Ishikawa (cell line): ENCODE measurements at regions not wholly inside any gene's neighbourhood (a gene's known extent, or its start where the extent isn't known, plus 50 kb on each side); places are given as distances from the start of the nearest gene placed in this dataset.

Experiments used
- CEBPB ChIP-seq: IDR thresholded peaks from 2 replicates; pipeline ENCODE4 v1.6.1; 2012
- EGR1 ChIP-seq: IDR thresholded peaks from 2 replicates; pipeline ENCODE4 v1.6.1; 2012
- TAF1 ChIP-seq: IDR thresholded peaks from 2 replicates; pipeline ENCODE4 v1.6.1; 2012; ENCODE audit warnings: low read depth, mild to moderate bottlenecking
- YY1 ChIP-seq: IDR thresholded peaks from 2 replicates; pipeline ENCODE4 v1.6.1; 2012; ENCODE audit warnings: low read depth

DNA sequence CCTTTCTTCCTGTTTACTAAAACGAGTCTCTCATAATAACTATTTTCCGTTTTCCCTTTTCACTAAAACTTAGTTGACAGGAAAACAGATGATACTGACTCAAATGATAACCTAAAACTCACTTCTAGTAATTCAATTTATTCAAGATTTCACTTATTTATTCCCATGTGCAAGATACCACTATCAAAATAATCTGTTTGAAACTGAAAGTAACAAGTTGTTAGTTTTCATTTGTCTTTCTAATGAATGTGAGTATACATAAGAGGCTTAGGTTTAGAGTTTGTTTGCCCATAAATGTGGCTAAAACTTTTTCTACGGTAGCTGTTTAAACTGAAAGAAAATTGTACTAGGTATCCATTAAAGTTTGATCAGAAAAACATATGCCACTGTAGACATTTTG lies 314.9 kb upstream of the STEAP1 start:
- TF ChIP-seq EGR1 (no peak), CEBPB (no peak), YY1 (no peak), TAF1 (no peak)
